ENCODE measurements at regions not wholly inside any gene's neighbourhood (a gene's known extent, or its start where the extent isn't known, plus 50 kb on each side); places are given as distances from the start of the nearest gene placed in this dataset.
"Not testable (repeated sequence)": the region's sequence is repeated elsewhere in the genome, so short reads cannot be mapped to it uniquely, and the experiment has no call there.

DNA sequence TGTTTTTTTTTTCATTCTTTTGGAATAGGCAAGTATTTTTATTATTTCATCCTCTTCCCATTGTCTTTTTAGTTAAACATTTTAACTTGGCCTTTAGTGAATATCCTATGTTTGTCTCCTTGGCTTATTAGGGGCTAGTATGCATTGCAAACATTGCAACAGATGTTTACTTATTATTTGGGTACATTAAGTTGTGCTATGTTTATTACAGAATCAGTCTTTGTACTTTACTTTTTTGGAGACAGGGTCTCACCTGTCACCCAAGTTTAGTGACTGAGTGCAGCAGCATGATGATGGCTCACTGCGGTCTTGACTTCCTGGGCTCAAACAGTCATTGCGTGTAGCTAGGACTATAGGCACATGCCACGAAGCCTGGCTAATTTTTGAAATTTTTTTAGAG, 51.1 kb upstream of the NUDT6 start:
- DNase-seq: no peak

DNA sequence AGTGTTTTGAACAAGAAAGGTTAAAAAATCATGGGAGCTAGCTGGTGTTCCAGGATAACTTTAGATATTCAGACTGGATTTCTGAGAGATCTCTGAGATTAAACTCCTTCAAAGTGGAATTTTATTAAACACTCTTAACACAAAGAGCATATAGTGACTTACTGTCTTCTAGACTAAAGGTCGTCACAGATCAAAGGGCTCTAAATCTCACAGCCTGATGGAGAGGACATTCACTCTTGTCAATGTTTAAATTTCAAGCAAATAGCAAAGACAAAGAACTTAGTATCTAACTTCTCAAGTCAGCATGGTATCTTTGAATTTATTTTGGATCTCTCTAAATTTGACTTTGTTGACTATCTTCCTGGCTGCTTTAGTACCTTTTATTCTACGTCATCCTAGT, 53.7 kb upstream of the NUDT6 start:
- DNase-seq: no peak

- no peak for DNase-seq
Observed at GRCh38 chr4:122977103-122977502, 54.7 kb upstream of the NUDT6 start.

DNA sequence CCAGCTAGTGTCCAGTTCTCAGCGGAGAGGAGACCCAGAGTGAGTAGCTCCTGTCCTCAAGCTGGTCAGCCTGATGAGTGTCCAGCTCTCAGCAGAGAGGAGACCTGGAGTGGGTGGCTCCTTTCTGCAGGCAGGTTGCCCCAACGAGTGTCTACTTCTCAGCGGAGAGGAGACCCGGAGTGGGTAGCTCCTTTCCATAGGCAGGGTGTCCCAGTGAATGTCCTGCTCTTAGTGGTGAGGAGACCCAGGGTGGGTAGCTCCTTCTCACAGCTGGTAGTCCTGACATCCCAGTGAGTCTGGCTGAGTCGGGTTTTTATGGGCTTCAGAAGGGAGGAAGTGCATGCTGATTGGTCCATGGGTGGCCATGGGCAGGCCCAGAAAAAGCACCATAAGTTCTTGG, 55.7 kb upstream of the NUDT6 start:
- no peak for DNase-seq

GRCh38 chr4:122978789-122979188, 56.4 kb upstream of the NUDT6 start:
- no peak for DNase-seq

- DNase-seq: peak; percentile 0
Observed at GRCh38 chr4:122980860-122981259, 58.5 kb upstream of the NUDT6 start.

GRCh38 chr4:122988696-122989095, 66.3 kb upstream of the NUDT6 start:
- no peak for DNase-seq

DNA sequence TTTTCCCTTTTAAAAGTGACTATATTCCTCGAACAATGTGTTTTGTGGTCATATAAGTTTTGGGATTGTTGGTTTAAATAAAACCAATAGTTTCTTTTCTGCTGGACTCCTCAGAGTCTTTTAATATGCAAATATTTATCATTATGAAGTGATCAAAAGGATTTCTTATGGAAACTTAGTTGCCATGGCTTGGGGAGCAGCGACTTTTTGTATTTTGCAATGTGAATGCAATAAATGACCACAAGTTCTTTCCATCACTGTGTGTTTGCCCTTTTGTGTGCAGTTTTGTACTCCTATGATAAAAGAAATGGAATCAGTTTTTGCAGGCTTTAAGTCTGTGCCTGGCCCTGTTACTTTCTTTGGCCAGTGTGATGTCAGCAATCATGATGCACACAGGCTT, 68.5 kb upstream of the NUDT6 start:
- no peak for DNase-seq

DNA sequence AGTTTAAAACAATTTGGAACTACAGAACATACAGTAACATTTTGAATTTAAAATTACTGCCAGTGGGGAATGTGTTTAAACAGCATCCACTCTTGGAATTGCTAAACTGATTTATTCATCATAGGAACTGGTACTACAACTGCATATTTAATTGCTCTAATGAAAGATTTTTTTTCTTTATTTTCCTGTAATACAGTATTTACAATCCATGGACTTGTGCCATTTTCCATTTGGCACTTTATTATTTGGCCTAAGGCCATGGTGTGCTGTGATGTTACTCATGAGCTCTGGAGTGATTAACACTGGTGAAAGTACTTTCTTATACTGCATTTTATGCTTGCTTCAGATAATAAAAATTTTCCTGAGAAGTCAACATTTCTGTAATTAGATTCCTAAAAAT, 69.7 kb upstream of the NUDT6 start:
- peak; percentile 3 for DNase-seq

GRCh38 chr4:122992641-122993040, 70.2 kb upstream of the NUDT6 start:
- no peak for DNase-seq

DNA sequence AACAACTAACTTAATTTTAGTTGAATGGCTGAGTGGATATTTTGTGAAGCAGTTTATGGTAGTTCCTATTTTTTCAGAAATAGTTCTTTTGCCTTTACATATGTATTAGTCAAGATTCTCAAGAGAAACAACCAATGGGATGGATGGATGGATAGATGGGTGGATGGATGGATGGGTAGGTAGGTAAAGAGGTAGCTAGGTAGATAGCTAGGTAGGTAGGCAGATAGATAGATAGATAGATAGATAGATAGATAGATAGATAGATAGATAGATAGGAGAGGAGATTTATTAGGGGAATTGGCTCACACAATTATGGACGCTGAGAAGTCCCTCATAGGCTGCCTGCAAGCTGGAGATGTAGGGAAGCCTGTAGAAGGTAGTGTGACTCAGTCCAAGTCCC, 74.0 kb upstream of the NUDT6 start:
- no peak for DNase-seq

DNA sequence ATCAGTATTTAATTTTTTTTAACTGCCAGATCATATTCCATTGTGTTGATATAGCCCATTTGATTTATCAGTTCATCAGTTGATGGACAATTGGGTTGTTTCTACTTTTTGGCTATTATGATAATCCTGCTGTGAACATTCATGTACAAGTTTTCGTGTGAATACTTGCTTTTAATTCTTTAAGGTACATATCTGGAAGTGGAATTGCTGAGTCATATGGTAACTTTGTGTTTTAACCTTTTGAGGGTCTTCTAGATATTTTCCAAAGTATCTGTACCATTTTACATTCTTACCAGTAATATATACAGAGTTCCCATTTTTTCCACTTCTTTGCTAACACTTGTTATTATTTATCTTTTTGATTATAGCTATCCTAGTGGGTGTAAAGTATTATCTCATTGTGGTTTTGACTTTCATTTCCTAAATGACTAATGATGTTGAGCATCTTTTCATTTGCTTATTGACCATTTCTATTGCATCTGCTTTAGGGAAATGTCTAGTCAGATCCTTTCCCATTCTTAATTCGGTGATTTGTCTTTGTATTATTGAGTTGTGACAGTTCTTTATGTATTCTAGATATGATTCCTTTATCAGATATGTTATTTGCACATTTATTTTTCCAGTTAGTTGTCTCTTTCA, 75.2 kb upstream of the NUDT6 start:
- DNase-seq: no peak

DNA sequence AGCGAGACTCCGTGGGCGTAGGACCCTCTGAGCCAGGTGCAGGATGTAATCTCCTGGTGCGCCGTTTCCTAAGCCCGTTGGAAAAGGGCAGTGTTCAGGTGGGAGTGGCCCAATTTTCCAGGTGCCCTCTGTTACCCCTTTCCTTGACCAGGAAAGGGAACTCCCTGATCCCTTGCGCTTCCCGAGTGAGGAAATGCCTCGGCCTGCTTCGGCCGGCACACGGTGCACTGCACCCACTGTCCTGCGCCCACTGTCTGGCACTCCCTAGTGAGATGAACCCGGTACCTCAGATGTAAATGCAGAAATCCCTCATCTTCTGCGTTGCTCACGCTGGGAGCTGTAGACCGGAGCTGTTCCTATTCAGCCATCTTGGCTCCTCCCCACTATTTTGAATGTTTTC, 81.7 kb upstream of the NUDT6 start:
- DNase-seq: not testable (repeated sequence)

- DNase-seq: not testable (repeated sequence)
Observed at GRCh38 chr4:123005126-123005525, 82.7 kb upstream of the NUDT6 start.

DNA sequence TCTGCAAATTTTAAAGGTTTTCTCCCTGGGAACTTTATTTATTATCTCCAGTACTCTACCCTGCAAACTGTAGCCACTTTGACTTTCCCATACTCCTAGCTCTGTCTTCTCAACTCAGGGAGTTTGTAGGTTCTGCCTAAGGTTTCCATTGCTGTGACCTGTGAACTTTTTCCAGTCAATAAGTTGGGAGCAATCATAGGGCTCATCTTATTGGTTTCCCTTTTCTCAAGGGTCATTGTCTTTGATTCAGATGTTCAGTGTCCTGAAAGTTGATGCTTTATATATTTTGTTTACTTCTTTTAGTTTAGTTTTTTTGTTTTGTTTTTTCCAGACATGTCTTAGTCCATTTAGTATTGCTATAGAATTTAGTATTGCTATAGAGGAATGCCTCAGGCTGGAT, 85.3 kb upstream of the NUDT6 start:
- no peak for DNase-seq

DNA sequence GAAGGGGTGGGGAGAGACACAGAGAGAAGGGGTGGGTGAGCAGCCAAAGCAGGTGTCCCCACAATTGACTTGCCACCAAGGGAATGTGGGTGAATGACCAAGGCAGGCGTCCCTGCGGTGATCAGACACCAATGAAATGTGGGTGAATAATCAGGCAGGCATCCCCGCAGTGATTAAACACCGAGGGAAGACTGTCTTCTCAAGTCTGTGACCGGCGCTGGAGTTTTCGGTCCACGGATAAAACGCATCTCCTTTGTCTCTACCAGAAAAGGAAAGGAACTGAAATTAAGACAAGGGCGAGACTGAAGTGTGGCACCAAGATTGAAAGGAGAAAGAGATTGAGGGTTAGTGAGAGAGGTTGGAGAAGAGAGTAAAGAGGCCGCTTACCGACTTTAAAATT, 90.0 kb upstream of the NUDT6 start:
- not testable (repeated sequence) for DNase-seq

DNA sequence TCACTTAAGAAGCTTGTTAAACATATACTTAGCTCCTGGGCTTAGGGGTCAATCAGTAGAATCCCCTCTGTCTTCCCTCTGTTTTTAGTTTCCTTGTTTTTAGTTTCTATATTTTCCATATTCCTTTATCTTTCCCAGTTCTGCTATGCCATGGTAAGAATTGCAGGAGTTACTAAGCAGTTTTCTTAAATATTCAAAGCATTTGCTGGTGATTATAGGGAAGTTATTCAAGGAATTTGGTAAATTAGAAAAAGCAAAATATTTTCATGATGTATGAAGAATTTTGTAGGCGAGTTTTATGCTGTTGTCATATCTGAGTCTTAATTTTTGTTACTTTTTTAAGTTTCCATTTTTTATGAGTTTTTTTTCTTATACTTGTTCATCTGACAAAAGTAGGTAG, 91.6 kb upstream of the NUDT6 start:
- no peak for DNase-seq

DNA sequence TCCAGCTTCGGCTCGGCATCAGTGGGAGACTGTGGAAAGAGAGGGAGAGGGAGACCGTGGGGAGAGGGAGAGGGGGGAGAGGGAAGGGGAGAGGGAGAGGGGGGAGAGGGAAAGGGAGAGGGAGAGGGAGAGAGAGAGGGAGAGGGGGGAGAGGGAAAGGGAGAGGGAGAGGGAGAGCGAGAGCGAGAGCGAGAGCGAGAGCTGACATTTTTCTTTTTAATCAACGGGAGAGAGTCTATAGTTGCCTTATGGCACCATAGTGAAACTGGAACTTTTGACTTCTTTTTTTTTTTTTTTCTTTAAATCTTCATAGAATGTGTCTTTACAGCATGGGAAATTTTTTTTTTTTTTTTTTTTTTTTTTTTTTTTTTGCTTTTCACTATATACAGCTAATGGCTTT, 94.7 kb upstream of the NUDT6 start:
- no peak for DNase-seq

GRCh38 chr4:123017636-123018395, 95.4 kb upstream of the NUDT6 start:
- DNase-seq: no peak

- no peak for DNase-seq
Observed at GRCh38 chr4:123018396-123018775, 96.0 kb upstream of the NUDT6 start.

- no peak for DNase-seq
Observed at GRCh38 chr4:123020285-123020684, 97.9 kb upstream of the NUDT6 start.

DNA sequence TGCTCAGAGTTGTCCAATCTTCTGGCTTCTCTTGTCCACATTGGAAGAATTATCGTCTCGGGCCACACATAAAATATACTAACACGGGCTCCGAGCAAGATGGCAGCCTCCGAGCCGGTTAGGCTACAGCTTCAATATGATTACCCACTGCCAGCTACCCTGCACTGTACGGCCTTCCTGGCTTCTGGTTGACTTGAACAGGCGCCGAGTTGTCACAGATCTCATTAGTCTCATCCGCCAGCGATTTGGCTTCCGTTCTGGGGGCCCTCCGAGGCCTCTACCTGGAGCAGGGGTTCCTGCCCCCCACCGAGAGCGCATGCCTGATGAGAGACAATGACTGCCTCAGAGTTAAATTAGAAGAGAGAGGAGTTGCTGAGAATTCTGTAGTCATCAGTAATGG, 101.2 kb upstream of the NUDT6 start:
- DNase-seq: no peak

DNA sequence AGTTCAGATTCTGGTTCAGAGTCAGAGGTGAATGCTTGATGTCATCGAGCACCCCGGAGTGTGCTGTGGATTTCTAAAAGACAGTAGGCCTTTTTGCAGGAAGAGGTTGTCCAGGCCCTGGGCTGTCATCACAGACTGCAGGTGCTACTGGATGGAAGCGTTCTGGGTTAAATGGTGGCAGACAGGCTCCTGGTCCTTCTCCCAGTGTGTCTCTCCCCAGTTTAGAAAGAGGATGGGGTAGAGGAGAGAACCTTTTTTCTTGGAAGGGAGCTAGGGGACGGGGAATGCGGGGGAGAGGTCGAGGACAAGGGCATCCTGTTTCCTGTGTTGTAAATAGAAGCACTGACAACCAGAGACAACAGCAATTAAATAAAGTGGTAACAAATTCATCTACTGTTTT, 102.3 kb upstream of the NUDT6 start:
- DNase-seq: no peak

DNA sequence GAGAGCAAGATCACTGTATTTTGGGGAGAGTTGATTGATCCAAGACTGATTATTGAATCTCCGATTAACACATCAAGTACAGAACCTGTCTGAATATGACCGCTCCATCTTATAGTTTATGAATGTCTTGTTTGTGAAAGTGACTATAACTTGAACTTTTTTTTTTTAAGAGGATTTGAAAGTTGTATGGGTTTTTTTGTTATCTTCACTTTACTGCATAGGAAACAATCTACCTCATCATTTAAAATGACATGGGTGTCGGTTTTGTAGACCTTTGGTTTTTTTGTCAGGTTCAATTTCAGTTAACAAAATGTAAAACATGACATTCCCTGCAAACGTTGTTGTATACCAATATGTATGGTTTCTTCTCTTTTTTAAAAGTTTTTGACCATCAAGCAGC, 103.0 kb upstream of the NUDT6 start:
- no peak for DNase-seq

GRCh38 chr4:123026015-123026414, 103.6 kb upstream of the NUDT6 start:
- peak; percentile 19 for DNase-seq

Measured in DMS79 treated with DMSO at 0.1 percent for 48 hours (cell line).